Stimulated activated CD4-positive, alpha-beta T cell treated with anti-CD3 and anti-CD28 coated beads, Interleukin-15, amount 100 ng/mL, for 24 hours (primary cell): ENCODE measurements at regions not wholly inside any gene's neighbourhood (a gene's known extent, or its start where the extent isn't known, plus 50 kb on each side); places are given as distances from the start of the nearest gene placed in this dataset.

Experiments used
- DNase-seq: peaks from one replicate; pipeline ENCODE4 v3.0.0-alpha.2; 2020

DNA sequence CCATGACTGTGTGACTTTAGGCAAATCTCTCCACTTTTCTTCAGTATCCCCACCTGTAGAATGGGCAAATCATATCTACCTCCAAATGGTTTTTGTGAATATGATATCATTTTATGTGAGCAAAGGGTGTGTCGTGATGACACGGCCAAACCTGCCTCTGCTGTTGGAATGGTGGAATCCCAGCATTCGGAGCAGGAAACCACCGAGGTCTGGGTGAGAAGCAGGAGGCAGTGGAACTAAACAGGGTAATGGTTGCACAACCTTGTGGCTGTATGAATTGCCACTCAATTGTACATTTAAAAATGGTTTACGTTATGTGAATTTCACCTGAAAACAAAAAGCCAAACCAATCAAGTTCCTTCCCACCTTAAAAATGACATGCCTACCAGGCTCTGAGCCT, 131.4 kb upstream of the ZMIZ1 start:
- DNase-seq: no peak

DNA sequence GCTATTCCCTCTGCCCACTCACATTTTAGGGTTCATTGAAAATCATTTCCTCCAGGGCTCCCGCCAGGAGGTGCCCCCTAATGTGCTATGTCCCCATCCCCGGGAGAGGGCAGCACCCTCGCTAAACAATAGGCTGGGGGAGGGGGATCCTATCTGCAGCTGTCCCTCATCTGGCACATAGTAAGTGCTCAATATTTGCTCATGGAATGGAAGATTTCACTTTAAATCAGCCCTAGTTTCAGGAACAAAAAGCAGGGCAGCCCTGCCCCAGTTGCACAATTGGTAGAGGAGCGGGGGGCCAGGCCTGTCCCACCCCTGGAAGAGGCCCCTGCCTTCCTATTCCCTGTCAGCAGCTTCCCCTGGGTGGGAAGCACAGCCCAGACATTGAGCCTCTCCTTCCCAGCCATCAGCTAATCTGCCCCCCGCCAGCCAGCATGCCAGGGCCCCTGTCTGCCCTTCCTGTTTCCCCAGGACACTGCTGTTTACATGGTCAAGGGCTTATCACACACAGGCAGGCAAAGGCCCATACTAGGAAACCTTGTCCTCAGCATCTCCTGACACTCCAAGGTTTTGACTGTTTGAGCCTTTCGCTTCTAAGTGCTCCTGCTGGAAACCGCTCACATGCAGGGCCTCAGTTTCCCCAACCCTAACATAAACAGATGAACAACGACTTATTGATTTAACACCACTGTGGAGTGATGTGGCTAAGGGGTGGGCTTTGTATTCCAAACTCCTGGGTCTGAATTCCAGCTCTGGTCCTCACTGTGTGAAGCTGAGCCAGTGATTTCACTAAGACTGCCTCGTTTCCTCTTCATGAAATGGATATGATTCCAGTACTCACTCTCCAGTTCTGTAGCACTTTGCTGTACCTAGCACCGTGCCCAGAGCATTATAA, 130.7 kb upstream of the ZMIZ1 start:
- DNase-seq: peak; percentile 12

DNA sequence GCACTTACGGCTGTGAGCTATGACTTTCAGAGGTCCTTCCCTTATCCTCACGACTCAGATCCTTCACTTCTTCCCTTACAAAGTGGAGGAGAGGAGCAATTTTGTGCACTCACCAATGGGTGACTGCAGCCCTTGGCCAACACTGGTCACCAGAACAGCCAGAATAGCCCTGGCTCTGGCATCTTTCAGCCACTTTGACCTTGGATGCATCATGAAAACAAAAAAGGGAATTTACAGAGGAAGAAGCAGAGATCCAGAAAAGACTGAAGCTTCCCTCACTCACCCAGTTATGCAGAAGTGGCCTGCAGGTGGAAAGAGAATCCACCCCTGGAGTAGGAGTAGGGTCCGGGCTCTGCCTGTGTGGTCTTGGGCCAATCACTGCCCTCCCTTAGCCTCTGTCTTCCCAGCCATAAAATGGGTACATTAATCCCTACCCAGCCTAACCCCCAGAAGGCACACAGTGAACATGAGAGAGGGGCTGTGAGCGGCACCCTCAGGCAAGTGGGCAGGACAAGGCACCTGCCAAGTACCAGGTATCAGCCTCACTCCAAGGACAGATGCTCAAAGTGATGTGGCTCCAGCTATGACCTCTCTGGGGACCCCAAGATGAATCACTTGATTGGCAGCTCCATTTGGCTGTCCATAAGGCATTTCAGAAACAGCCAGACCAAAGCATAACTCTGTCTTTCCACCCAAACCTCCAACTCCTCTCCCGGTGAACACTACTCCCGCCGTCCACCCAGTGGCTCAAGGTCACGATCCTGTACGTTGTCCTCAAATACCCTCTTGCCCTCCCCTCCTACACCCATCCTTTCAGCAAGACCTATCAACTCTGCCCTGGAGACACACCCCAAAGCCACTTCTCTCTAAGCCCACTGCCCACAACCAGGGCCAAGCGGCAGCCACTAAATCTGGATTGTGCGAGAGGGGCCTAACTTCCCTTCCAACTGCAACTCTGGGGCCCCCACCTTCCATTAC, 129.8 kb upstream of the ZMIZ1 start:
- no peak for DNase-seq

DNA sequence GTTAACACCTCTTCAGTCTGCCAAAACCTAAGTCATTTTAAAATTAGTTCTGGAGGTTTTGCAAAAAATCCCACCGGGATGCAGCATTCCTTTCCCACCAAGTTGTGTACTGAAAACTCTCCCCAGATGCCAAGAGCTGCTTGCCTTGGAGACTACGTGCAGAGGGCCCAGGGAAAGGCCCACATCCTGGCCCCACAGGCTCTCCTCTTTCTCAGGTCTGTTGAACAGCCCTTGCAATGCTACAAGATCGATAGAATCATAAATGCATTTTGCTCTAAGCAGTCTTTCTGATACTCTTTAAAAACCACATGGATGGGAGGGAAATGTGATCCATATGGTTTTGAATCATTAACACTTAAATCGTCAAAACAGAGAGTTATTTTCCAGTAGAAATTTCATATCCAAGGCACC, 126.7 kb upstream of the ZMIZ1 start:
- no peak for DNase-seq

DNA sequence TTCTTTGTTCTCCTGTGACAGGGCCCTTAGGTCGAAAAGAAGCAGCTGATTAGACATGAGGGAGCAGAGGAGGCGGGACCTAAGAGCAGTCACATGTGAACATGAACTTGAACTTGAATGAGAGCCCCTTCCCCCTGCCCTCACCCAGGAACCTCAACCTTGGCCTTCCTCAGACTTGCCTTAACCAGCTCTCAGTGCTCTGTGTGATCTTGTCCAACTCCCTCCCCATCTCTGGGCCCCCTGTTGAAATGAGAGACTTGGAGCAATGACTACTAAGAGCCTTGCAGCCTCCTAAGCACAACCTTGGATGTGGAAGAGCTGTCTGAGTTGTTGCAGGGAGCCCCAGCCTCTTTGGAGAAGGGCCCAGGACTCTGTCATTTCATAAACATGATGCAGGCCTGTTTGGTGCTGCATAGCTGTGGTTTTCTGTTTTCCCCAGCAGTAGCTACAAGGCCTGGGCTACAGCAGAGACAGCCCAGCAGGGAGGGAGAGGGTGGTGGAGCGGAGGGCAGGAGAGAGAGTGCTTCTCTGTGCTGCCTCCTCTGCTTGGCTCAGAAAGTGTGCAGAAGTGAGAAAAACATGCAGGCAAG, 123.9 kb upstream of the ZMIZ1 start:
- DNase-seq: no peak

DNA sequence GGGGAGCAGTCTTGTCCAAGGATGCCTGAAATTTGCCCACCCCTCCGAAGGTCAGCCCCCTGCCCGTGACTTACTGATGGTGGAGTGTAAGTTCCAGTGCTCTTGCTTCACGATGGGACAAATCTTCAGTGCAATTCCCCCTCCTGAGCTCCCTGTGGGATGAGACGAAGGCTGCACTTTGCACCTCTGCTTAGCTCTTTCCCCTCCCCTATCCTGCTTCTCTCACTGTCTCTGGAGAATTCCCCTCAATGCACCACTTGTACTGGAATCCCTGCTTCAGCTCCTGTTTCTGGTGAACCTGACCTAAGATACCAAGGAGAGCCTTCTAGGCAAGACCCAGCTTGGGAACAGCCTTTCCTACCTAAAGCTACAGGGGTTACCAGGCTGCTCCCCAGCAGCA, 122.9 kb upstream of the ZMIZ1 start:
- no peak for DNase-seq

DNA sequence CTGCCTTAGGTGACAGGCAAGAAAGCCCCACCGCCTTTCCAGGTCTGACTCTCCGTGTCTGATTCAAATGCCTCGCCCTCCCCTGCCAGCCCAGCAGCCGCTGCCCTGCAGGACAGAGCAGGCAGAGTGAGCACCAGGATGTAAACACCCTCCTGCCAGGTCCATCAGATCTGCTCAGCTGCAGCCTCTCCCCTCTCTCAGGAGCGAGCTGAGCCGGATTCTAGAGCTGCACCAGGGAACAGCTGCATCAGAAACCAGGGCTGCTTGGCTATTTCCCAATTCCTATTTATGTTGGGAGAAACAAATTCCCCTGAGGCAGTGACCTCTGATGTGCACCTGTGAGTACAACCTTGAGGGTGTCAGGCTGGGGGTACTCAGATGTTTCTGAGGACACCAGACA, 121.5 kb upstream of the ZMIZ1 start:
- no peak for DNase-seq

DNA sequence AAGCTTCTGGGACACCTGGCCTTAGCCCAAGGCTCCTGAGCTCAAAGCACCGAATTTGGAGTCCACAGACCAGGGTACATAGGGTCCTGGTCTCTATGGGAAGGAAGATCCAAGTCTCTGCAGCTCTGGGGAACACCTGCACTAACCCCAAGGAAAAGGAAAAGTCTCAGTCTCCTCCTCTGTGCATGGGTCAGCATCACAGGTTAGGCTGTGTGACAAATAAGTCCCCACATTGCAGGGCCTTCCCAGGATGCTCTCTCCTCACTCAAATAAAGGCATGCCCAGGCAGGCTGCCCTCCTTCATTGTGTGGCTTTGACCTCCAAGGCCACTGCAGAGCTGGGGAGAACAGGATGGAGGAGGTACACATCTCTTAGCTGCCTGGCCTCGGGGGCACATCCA, 121.0 kb upstream of the ZMIZ1 start:
- DNase-seq: no peak

DNA sequence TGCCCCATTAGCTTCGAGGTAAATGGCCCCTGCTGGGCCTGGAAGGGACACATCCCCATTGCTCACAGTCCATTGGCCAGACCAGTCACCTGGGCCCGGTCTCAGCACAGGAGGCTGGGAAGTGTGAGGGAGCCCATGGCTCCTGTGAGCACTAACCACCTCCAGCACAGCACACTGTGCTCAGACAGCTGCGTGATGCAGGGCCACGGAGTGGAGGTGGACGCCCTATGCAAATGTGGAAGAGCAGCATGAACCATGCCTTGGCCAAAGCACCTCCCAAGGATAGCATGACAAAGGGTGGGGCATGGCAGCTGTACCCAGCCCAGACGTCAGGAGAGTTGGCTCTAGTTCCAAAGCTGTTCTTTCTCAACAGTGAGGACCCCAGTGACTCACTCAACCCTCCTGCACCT, 120.1 kb upstream of the ZMIZ1 start:
- no peak for DNase-seq

DNA sequence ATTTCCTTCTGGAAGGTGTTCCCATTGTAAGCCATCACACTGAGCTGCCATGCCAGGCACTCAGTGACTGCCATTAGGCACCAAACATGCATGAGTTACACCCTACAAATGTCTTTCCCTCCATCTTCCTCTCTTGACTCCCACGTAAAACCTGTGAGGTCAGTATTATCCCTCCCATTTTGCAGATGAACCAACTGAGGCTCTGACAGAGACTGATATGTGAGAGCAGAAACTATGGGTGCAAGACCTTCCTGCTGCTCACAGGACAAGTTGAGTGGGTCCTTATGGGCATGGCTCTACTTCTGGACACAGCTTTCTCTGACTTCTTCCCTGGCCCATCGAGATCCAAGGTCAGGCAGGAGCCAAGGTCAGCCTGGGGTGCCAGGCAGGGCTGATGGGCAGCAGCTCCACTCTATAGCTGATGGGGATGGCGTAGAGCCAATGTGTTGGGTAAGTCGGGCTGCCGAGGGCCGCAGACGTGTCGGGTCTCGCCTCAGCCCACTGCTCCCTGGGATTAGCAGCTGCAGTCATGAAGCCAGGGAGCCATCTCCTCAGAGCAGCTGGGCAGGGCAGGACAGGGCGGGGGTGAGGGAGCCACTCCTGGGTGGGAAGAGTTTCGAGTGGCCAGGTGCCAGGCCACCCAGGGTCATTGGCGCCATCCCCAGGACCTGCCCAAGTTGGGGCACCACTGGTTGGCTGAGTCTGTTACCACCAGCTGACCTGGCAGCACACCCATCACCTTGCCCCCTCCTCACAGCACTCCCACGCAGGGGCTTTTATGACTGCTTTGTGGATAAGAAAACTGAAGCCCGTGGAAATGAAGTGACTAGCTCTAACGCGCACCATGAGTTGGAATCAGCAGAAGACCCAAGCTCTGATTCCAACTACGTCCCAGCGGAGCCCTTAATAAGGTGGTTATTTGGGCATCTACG, 117.8 kb upstream of the ZMIZ1 start:
- DNase-seq: no peak

DNA sequence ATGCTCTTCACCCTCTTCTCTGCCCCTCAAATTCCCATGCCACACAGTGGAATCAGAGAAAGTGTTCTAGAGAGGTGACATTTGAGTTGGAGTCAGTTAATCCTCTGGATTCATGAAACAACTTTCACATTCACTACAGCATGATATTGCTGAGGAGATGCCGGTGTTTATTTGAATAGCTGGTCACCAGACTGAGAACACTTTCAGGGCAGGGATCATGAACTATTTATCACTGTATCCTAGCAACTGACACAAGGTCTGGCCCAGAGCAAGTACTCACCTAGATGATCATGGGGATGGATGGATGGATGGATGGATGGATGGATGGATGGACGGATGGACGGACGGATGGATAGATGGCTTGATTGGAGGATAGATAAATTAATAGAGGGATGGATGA, 116.7 kb upstream of the ZMIZ1 start:
- no peak for DNase-seq

DNA sequence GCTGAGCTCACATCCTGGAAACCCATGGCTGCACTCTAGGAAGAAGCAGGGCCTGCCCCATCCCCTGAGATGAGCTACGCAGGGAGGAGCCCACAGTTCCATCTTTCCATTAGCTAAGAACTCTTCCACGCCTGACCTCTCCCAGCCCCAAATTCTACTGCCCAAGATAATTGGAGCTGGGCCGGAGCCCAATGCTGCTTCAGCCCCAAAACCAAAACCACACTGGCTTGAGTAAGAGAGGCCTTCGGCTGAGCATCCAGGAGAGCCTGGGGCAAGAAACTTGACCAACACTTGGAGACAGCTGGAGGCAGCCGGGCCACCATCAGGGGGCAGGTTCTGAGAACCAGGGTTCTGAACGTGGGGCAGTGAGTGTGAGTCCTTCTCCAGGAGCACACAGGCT, 116.1 kb upstream of the ZMIZ1 start:
- no peak for DNase-seq

DNA sequence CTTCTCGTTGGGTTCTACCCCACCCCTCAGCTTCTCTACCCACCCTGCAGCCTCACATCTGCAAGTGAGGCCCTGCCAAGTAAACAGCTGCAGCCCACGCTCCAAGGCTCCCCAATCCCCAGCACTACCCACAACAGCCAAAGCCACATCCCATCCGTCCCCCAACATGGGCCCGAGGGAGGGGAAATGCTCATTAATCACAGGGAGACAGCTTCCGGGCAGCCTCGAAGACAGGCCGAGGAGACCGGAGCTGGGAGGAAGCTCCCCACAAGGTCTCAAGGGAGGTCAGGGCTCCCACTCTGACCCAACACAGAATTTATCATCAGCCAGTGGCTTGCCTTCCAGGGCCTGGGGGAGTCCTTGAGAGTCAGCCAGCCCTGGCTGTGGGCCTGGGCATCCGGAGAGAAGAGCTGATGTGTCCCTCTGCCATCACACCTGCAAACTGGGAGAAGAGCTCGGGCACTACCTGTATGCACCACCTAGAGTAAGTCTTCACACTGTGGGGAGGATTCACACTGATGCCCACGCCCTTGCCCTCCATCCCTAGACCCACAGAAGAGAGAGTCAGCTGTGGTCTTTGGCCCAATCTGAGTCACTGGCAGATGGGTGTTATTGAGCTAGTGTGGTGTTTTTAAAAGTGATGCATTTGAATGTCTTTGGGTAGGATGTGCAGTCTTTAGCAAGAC, 115.5 kb upstream of the ZMIZ1 start:
- no peak for DNase-seq

DNA sequence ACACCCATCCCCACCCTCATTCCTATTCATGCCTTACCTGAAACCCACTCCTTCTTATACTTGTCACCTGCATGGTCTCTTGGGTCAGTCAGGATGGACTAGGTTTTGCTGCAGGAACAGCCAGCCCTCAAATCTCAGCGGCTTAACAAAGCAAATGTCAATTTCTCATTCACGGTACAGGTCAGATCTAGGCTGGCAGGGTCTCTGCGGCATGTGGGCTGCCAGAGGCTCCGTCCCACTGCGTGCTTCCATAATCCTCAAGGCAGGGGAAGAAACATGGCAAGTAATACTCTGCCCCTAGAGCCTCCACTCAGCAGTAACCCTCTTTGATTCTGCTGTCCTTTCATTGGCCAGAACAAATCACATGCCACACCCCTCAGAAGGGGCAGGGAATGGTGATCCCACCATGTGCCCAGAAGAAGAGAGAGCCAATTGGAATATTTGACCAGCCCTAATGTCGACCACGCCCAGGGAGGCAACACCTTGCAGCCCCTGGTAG, 114.9 kb upstream of the ZMIZ1 start:
- no peak for DNase-seq

DNA sequence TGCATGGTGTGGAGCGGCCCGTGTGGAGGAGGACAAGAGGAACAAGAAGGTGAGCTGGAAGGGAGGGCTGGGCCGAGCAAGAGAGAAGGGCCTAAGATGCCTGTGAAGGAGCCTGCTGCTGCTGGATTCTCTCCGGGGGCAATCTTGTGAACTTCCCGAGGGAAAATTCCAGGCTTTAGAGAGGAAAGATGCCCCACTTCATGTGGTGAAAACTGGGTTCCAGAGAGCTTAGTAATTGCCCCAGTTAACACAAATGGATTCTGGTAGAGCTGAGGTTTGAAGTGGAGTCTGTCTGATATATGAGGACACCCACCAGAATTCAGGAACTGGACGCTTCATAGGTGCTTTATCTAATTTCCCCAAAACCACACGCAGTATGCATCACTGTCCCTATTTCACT, 114.1 kb upstream of the ZMIZ1 start:
- DNase-seq: no peak

DNA sequence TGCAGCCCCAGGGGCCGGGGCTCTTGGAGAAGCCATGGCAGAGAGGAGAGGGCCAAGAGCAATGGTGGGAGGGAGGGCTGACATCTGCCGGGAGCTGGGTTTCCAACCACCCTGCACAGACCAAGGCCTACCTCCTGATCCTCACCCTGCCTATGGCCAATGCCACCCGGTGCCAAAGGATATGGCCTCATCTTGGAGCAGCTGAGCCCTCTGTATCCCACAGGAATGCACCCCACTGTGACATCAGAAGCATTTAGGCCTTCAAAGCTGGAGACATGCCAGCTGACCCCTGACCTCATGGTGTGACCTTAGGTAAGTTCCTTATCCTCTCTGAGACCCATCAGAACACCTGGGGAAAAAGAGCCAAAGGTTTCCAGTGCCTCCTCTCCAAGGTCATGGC, 113.6 kb upstream of the ZMIZ1 start:
- no peak for DNase-seq

DNA sequence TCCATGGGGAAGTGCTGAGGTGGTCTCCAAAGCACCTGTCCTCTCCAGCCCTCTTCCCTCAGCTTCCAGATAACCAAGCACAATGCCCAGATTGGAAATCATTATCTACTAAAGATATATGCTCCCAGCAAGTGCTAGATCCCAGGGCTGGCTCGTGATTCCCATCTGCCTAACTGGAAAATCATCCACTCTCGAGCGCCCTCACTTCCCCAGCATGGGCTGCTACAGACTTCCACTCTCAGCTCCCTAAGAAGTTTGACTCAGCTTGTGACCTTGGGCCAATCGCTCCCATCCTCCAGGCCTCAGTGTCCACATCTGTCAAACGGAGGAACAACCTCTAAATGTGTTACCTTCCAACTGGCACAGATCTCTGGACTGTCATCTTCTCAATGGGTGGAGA, 112.4 kb upstream of the ZMIZ1 start:
- no peak for DNase-seq

DNA sequence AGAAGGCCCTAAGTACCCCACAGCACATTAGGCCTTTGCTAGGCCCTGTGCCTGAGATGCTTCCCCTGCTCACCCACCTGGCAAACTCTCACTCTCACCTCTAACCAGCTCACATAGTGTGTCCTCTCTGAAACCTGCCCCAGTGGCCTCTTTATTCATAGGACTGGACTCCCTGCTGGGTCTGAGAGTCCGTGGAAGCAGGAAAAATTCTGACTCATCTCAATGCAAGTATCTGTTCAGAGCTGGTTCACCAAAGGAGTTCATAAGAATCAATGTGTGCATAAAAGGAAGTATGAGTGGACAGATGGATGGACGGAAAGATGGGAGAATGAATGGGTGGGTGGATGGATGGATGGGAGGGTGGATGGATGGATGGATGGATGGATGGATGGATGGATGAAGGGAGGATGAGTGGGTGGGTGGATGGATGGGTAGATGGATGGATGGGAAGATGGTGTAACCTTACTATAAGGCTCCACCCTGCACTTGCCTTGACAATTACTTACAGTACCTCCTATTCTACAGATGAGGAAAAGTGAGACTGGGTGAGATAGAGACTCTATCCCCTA, 111.2 kb upstream of the ZMIZ1 start:
- DNase-seq: no peak

DNA sequence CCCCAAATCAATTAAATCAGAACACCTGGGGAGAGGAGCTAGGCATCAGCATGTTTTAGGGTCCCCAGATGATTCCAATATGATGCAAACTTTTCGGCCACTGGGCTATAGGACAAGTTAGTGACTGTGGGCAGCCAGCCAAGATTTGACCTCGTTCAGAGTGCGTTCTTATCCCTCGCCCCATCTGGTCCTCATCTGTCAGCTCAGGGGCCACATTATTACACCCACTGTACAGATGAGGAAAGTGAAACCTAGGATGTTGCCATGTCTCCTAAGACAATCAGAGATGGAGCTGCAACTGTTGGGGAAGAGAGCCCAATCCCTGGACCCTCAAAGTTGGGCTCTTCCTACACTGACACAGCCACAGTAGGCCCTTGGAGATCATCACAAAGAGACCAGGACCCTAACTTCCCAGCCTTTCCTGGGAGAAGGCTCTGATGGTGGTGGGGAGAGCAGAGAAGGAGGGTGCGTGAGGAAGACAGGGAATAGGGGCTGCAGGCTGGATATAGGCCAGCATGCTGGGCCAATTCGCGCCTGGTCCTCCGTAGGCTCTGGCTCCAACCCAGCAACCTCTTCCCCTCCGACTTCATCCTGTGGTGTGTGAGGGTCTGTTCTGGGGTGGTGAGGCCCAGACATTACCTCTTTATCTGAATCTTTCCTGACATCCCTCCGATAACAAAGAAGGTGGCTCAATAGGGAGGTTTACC, 109.4 kb upstream of the ZMIZ1 start:
- DNase-seq: no peak

DNA sequence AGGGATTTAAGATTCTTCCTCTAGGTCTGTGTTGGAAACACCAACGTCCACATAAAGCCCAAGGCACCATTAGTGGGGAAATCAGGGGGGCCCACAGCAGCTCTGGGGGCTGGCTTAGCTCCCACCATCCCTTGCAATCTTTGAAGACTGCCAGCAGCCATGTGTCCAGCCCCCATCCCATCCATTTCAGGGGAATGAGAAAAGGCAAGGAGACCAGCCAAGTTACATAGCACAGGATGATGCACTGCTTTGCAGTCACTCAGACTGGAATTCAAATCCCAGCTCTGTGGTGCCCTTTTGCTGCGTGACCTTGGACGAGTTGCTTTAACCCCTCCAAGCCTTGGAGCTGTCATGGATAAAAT, 108.9 kb upstream of the ZMIZ1 start:
- DNase-seq: no peak
